GM13977 (cell line): ENCODE measurements at regions not wholly inside any gene's neighbourhood (a gene's known extent, or its start where the extent isn't known, plus 50 kb on each side); places are given as distances from the start of the nearest gene placed in this dataset.

ENCODE experiments used
- DNase-seq: peaks from one replicate; pipeline ENCODE4 v3.0.0; 2012; ENCODE audit warnings: low spot score
- in situ Hi-C: fragments of 300-500 bp; cut with MboI; formaldehyde crosslinking; loops from one replicate; pipeline ENCODE4 v1.12.0; 2022; ENCODE audit warnings: low sequenced_read_pairs, low pct_unique_long_range_greater_than_20kb, mixed read lengths, inconsistent platforms; ENCODE audit not compliant: unreplicated experiment
- TF ChIP-seq, protein P1 (sequence below): IDR thresholded peaks from 2 replicates; pipeline ENCODE4 v1.5.1; 2012; ENCODE audit warnings: mild to moderate bottlenecking, control low read depth; ENCODE audit not compliant: insufficient read depth; ENCODE audit errors: extremely low read depth, missing control alignments

DNA sequence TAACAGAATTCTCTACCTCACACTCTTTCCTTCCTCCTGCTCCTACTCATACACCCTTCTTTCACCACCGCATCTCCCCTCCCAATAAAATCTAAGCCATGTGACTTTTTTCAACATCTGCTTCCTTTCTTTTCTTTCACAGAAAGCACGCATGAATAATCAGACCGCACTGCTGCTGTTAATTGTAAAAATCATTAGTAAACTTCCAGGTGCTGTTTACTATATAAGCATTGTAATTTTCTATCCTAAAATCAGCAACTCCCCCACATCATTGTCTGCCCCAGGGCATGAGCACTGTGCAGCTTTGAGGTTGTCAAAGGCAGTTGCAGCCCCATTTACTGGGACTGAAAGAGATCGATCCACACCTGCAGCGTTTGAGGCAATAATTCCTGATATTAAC is 782.6 kb upstream of the ID2 start:
- no peak for DNase-seq
- TF ChIP-seq, protein P1, sequence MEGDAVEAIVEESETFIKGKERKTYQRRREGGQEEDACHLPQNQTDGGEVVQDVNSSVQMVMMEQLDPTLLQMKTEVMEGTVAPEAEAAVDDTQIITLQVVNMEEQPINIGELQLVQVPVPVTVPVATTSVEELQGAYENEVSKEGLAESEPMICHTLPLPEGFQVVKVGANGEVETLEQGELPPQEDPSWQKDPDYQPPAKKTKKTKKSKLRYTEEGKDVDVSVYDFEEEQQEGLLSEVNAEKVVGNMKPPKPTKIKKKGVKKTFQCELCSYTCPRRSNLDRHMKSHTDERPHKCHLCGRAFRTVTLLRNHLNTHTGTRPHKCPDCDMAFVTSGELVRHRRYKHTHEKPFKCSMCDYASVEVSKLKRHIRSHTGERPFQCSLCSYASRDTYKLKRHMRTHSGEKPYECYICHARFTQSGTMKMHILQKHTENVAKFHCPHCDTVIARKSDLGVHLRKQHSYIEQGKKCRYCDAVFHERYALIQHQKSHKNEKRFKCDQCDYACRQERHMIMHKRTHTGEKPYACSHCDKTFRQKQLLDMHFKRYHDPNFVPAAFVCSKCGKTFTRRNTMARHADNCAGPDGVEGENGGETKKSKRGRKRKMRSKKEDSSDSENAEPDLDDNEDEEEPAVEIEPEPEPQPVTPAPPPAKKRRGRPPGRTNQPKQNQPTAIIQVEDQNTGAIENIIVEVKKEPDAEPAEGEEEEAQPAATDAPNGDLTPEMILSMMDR: no peak
- in situ Hi-C loops: no loop called here

DNA sequence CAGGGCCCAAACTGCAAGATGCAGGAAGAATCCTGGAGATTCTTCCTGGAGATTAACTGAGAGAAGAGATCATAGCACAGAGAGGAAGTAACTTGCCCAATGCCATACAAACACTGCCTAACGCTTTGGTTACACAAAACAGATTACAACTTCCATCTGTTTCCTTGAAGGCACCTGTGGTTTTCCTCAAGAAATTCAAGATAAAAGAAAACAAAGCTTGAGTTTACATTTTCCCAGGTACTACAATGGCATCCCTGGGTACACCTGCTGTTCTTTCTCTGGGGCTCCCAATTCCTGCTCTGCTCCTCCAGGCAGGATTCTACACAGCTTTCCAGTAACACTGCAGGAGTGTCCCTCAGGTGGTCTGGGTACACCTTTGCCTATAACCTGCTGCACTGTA is 781.9 kb upstream of the ID2 start:
- in situ Hi-C loops: no loop called here
- no peak for DNase-seq
- TF ChIP-seq, protein P1: no peak

- in situ Hi-C loops: no loop called here
- TF ChIP-seq, protein P1: no peak
- DNase-seq: no peak
Observed at GRCh38 chr2:7900593-7900992, 781.3 kb upstream of the ID2 start.

DNA sequence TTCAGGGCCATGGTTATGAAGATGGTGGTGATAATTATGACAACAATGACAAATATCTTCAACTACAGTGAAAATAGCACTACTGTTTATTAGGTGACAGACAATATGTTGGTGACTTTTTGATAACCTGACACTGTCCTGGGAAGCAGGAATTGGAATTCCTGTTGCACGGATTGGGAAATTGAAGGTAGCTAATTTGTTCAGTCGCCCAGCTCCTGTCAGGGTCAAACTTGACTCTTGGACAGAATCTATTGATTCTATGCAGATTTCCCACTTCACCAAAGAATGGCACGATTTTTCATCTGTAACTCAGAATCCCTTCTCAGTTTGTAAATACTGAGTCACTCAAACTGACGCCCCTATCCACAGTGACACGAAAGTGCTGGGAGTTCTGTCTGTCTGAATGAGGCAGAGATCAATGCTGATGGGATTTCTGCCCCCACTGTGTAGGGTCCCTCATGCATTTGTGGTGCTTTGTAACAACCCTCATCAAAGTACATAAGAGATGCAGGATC is 779.5 kb upstream of the ID2 start:
- in situ Hi-C loops: no loop called here
- DNase-seq: no peak
- TF ChIP-seq, protein P1: no peak

GRCh38 chr2:7904319-7904718 is 777.5 kb upstream of the ID2 start:
- no peak for DNase-seq
- TF ChIP-seq, protein P1: no peak
- in situ Hi-C loops: no loop called here

- TF ChIP-seq, protein P1: no peak
- no peak for DNase-seq
- in situ Hi-C loops: no loop called here
Observed at GRCh38 chr2:7905756-7906155, 776.1 kb upstream of the ID2 start.

- TF ChIP-seq, protein P1: no peak
- in situ Hi-C loops: no loop called here
- no peak for DNase-seq
Observed at GRCh38 chr2:7906431-7906830, 775.4 kb upstream of the ID2 start.
